Lower lobe of right lung (tissue), 2 donors: ENCODE measurements at regions not wholly inside any gene's neighbourhood (a gene's known extent, or its start where the extent isn't known, plus 50 kb on each side); places are given as distances from the start of the nearest gene placed in this dataset.
"Not testable (repeated sequence)": the region's sequence is repeated elsewhere in the genome, so short reads cannot be mapped to it uniquely, and the experiment has no call there.

Experiments
- ATAC-seq, 2 donors: fragments of 200-7000 bp; cut with Tn5 transposase; one replicate each; pipeline ENCODE4 v1.9.1; 2020 to 2022; ENCODE audit warnings: mild to moderate bottlenecking in 2 of 2, moderate library complexity in 2 of 2
- DNase-seq: peaks from one replicate; pipeline ENCODE4 v3.0.0-alpha.2; 2020
- H3K27ac ChIP-seq: fragments of 200-600 bp; one replicate; pipeline ENCODE4 v1.8.0; 2022
- H3K27me3 ChIP-seq: fragments of 200-600 bp; one replicate; pipeline ENCODE4 v1.8.0; 2022; ENCODE audit warnings: low read depth
- H3K36me3 ChIP-seq: fragments of 200-600 bp; one replicate; pipeline ENCODE4 v1.8.0; 2022; ENCODE audit warnings: mild to moderate bottlenecking
- H3K4me1 ChIP-seq: fragments of 200-600 bp; one replicate; pipeline ENCODE4 v1.8.0; 2022
- H3K4me3 ChIP-seq: fragments of 200-600 bp; one replicate; pipeline ENCODE4 v1.8.0; 2022; ENCODE audit warnings: mild to moderate bottlenecking
- H3K9me3 ChIP-seq: fragments of 200-600 bp; one replicate; pipeline ENCODE4 v1.8.0; 2022
- CTCF ChIP-seq: fragments of 200-600 bp; IDR thresholded peaks from one replicate; pipeline ENCODE4 v1.8.0; 2022; ENCODE audit warnings: antibody characterized with exemption, mild to moderate bottlenecking
- intact Hi-C: fragments of 100-400 bp; cut with DNase I; formaldehyde crosslinking; loops from one replicate; pipeline ENCODE4 v1.11.0; 2022
- donor health status: DM: no; HTN: yes; CAD: no; lungs with severe emphysema.

GRCh38 chr18:8933714-8934284 lies 168.7 kb upstream of the NDUFV2 start:
- TF ChIP-seq CTCF: no peak
- H3K9me3 ChIP-seq: peaks cover 13% of the 10 kb centered on the region
- no peaks in the 10 kb centered on the region for H3K4me1 ChIP-seq
- no peaks in the 10 kb centered on the region for H3K36me3 ChIP-seq
- H3K27ac ChIP-seq: no peak overlapping the region
- no peak overlapping the region for H3K4me3 ChIP-seq
- H3K27me3 ChIP-seq: no peaks in the 10 kb centered on the region
- no peak for ATAC-seq
- intact Hi-C loops: no loop called here
- no peak for DNase-seq

- H3K27me3 ChIP-seq, H3K9me3 ChIP-seq, intact Hi-C loops, H3K36me3 ChIP-seq, H3K4me1 ChIP-seq, H3K4me3 ChIP-seq, DNase-seq, ATAC-seq, H3K27ac ChIP-seq: not testable (repeated sequence)
Observed at GRCh38 chr18:8935346-8935745, 167.2 kb upstream of the NDUFV2 start.

GRCh38 chr18:8936619-8937018 lies 165.9 kb upstream of the NDUFV2 start:
- TF ChIP-seq CTCF: no peak
- Histone ChIP-seq H3K4me1 (no peaks in the 10 kb centered on the region), H3K4me3 (no peak overlapping the region), H3K9me3 (no peaks in the 10 kb centered on the region), H3K36me3 (no peaks in the 10 kb centered on the region), H3K27me3 (no peaks in the 10 kb centered on the region), H3K27ac (no peak overlapping the region)
- DNase-seq (no peak), ATAC-seq (no peak)
- intact Hi-C loops: no loop called here

GRCh38 chr18:8937160-8938094 lies 165.1 kb upstream of the NDUFV2 start:
- DNase-seq (no peak), ATAC-seq (peak in 1 of 2 donors; percentile 51)

GRCh38 chr18:8938817-8939216 lies 163.7 kb upstream of the NDUFV2 start:
- no peaks in the 10 kb centered on the region for H3K4me1 ChIP-seq
- no peak overlapping the region for H3K4me3 ChIP-seq
- intact Hi-C loops: no loop called here
- no peak for DNase-seq
- ATAC-seq: no peak
- H3K27ac ChIP-seq: no peak overlapping the region
- TF ChIP-seq CTCF: no peak
- H3K36me3 ChIP-seq: no peaks in the 10 kb centered on the region
- H3K9me3 ChIP-seq: no peaks in the 10 kb centered on the region
- H3K27me3 ChIP-seq: no peaks in the 10 kb centered on the region

More at GRCh38 chr18:8937160-8938094, 165.1 kb upstream of the NDUFV2 start:
- intact Hi-C loops: no loop called here
- TF ChIP-seq CTCF: no peak
- no peaks in the 10 kb centered on the region for H3K27me3 ChIP-seq
- no peak overlapping the region for H3K4me3 ChIP-seq
- no peak overlapping the region for H3K27ac ChIP-seq
- H3K4me1 ChIP-seq: no peaks in the 10 kb centered on the region
- H3K9me3 ChIP-seq: no peaks in the 10 kb centered on the region
- no peaks in the 10 kb centered on the region for H3K36me3 ChIP-seq
